ENCODE measurements at regions not wholly inside any gene's neighbourhood (a gene's known extent, or its start where the extent isn't known, plus 50 kb on each side); places are given as distances from the start of the nearest gene placed in this dataset.

DNA sequence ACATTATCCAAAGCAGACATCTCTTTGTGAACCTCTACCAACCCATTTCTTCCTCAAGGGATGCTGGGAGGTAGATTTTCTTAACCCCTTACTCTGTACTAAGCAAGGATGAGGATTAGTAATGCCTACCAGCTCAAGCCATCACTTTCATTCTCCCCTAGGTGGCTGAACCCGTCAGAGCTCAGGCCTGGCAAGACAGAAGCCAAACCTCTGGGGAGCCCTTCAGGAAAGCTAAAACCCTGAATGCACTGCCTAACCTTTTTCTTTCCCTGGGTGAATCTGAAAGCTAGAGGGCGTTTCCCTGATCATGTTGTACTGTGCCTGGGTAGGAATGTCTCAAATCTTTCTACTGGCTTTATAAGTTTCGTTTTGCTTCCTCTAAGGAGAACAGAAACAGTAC lies 617.3 kb downstream of the RPL10L start:
- DNase-seq (ENCODE audit: low read depth, low spot score): no peak
- Histone ChIP-seq H3K27me3 (ENCODE audit: control insufficient read depth, extremely low read depth, insufficient read depth, low read length) (no peaks in the 10 kb centered on the region), H3K36me3 (ENCODE audit: control insufficient read depth in 2 of 2, extremely low read depth in 1 of 2, insufficient read depth in 2 of 2, low read length in 2 of 2) (no peaks in the 10 kb centered on the region), H3K4me1 (ENCODE audit: control insufficient read depth, extremely low read depth, insufficient read depth, low read length) (peaks cover 4% of the 10 kb centered on the region), H3K9me1 (ENCODE audit: control insufficient read depth, extremely low read depth, insufficient read depth, low read length) (no peaks in the 10 kb centered on the region), H3K9me3 (ENCODE audit: control insufficient read depth, low read depth, low read length) (no peaks in the 10 kb centered on the region), H3K27ac (ENCODE audit: control insufficient read depth, insufficient read depth, low read length) (no peak overlapping the region), H3K9ac (ENCODE audit: control insufficient read depth, extremely low read depth, insufficient read depth, low read length) (no peak overlapping the region), H3K4me2 (ENCODE audit: control insufficient read depth, extremely low read depth, insufficient read depth, low read depth, low read length) (no peak overlapping the region), H4K20me1 (ENCODE audit: control insufficient read depth, extremely low read depth, insufficient read depth, low read length) (no peaks in the 10 kb centered on the region), H3K4me3 (ENCODE audit: control insufficient read depth in 2 of 3, extremely low read depth in 1 of 3, insufficient read depth in 2 of 3, low read depth in 1 of 3, low read length in 3 of 3) (no peak overlapping the region), H2AFZ (ENCODE audit: control insufficient read depth, low read length) (no peak overlapping the region), H3K79me2 (ENCODE audit: control insufficient read depth, insufficient read depth, low read length) (no peaks in the 10 kb centered on the region)
- TF ChIP-seq EZH2 (IDR thresholded peaks at IDR 0.05; ENCODE audit: low read length): no peak
- TF ChIP-seq, protein P1, sequence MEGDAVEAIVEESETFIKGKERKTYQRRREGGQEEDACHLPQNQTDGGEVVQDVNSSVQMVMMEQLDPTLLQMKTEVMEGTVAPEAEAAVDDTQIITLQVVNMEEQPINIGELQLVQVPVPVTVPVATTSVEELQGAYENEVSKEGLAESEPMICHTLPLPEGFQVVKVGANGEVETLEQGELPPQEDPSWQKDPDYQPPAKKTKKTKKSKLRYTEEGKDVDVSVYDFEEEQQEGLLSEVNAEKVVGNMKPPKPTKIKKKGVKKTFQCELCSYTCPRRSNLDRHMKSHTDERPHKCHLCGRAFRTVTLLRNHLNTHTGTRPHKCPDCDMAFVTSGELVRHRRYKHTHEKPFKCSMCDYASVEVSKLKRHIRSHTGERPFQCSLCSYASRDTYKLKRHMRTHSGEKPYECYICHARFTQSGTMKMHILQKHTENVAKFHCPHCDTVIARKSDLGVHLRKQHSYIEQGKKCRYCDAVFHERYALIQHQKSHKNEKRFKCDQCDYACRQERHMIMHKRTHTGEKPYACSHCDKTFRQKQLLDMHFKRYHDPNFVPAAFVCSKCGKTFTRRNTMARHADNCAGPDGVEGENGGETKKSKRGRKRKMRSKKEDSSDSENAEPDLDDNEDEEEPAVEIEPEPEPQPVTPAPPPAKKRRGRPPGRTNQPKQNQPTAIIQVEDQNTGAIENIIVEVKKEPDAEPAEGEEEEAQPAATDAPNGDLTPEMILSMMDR (optimal IDR thresholded peaks at IDR 0.05 in 1 of 3, IDR thresholded peaks at IDR 0.05 in 1 of 3, conservative IDR thresholded peaks at IDR 0.05 in 1 of 3; ENCODE audit: extremely low read depth in 1 of 3, insufficient read depth in 2 of 3, low read length in 3 of 3): no peak
- dilution Hi-C loops (cut with MboI; ENCODE audit: extremely low pct_ligation_motif_present, low sequenced_read_pairs): no loop called here
- no peak for FAIRE-seq

DNA sequence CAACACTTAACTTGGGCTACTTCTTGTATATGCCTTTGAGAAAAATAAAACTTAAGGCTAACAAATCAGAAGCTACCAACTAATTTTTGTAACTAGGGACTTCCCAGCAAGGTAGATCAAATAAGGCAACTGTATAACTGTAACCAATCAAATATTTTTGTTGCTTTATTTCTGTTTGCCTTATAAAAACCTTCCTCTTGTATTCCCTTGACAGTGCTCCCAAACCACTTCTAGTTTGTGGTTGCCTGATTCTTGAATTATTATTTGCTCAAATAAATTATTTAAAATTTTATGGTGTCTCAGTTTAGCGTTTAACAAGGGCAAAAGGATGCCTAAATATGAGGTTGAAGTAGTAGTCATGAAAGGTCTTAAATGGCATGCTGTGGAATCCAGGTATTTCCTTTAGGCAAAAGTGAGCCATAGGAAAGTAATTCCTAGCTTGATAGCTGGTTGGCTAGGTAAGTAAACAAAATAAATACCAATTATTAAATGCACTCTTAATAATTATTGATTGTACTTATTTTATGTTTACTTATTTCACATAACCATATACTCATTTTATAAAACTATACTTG lies 632.6 kb downstream of the RPL10L start:
- Histone ChIP-seq H4K20me1 (ENCODE audit: control insufficient read depth, extremely low read depth, insufficient read depth, low read length) (no peaks in the 10 kb centered on the region), H2AFZ (ENCODE audit: control insufficient read depth, low read length) (no peak overlapping the region), H3K27ac (ENCODE audit: control insufficient read depth, insufficient read depth, low read length) (no peak overlapping the region), H3K9ac (ENCODE audit: control insufficient read depth, extremely low read depth, insufficient read depth, low read length) (no peak overlapping the region), H3K79me2 (ENCODE audit: control insufficient read depth, insufficient read depth, low read length) (no peaks in the 10 kb centered on the region), H3K4me2 (ENCODE audit: control insufficient read depth, extremely low read depth, insufficient read depth, low read depth, low read length) (no peak overlapping the region), H3K27me3 (ENCODE audit: control insufficient read depth, extremely low read depth, insufficient read depth, low read length) (no peaks in the 10 kb centered on the region), H3K36me3 (ENCODE audit: control insufficient read depth in 2 of 2, extremely low read depth in 1 of 2, insufficient read depth in 2 of 2, low read length in 2 of 2) (no peaks in the 10 kb centered on the region), H3K4me1 (ENCODE audit: control insufficient read depth, extremely low read depth, insufficient read depth, low read length) (peaks cover 2% of the 10 kb centered on the region), H3K4me3 (ENCODE audit: control insufficient read depth in 2 of 3, extremely low read depth in 1 of 3, insufficient read depth in 2 of 3, low read depth in 1 of 3, low read length in 3 of 3) (no peak overlapping the region), H3K9me3 (ENCODE audit: control insufficient read depth, low read depth, low read length) (no peaks in the 10 kb centered on the region), H3K9me1 (ENCODE audit: control insufficient read depth, extremely low read depth, insufficient read depth, low read length) (no peaks in the 10 kb centered on the region)
- dilution Hi-C loops (cut with MboI; ENCODE audit: extremely low pct_ligation_motif_present, low sequenced_read_pairs): no loop called here
- DNase-seq (ENCODE audit: low read depth, low spot score) (no peak), FAIRE-seq (no peak)
- no peak for TF ChIP-seq EZH2 (IDR thresholded peaks at IDR 0.05; ENCODE audit: low read length)
- TF ChIP-seq, protein P1 (optimal IDR thresholded peaks at IDR 0.05 in 1 of 3, IDR thresholded peaks at IDR 0.05 in 1 of 3, conservative IDR thresholded peaks at IDR 0.05 in 1 of 3; ENCODE audit: extremely low read depth in 1 of 3, insufficient read depth in 2 of 3, low read length in 3 of 3): no peak
